GM12873 (cell line): ENCODE measurements at regions not wholly inside any gene's neighbourhood (a gene's known extent, or its start where the extent isn't known, plus 50 kb on each side); places are given as distances from the start of the nearest gene placed in this dataset.

Experiments used
- CTCF ChIP-seq: IDR thresholded peaks from 2 replicates; pipeline ENCODE4 v1.5.1; 2012; ENCODE audit warnings: low read depth, mild to moderate bottlenecking, moderate library complexity, low read length, control low read depth; ENCODE audit not compliant: insufficient read depth; ENCODE audit errors: missing control alignments

- no peak for TF ChIP-seq CTCF
Measured at GRCh38 chr9:117970276-117971050, 266.3 kb downstream of the TLR4 start.

GRCh38 chr9:117974108-117974507, 269.9 kb downstream of the TLR4 start:
- TF ChIP-seq CTCF: no peak

- TF ChIP-seq CTCF: no peak
Measured at GRCh38 chr9:117979914-117980313, 275.7 kb downstream of the TLR4 start.

- TF ChIP-seq CTCF: no peak
Measured at GRCh38 chr9:117987945-117988344, 283.7 kb downstream of the TLR4 start.

GRCh38 chr9:117992006-117992405, 287.8 kb downstream of the TLR4 start:
- no peak for TF ChIP-seq CTCF

GRCh38 chr9:118000581-118000980, 296.4 kb downstream of the TLR4 start:
- TF ChIP-seq CTCF: no peak

- no peak for TF ChIP-seq CTCF
Measured at GRCh38 chr9:118003240-118003639, 299.0 kb downstream of the TLR4 start.

GRCh38 chr9:118008246-118008645, 304.0 kb downstream of the TLR4 start:
- TF ChIP-seq CTCF: no peak
